Lower lobe of right lung (tissue), 2 donors: ENCODE measurements at regions not wholly inside any gene's neighbourhood (a gene's known extent, or its start where the extent isn't known, plus 50 kb on each side); places are given as distances from the start of the nearest gene placed in this dataset.
A peak's percentile ranks its signal among the peaks of the same experiment; 100 is the strongest.

Source experiments
- ATAC-seq, 2 donors: fragments of 200-7000 bp; cut with Tn5 transposase; one replicate each; pipeline ENCODE4 v1.9.1; 2020 to 2022; ENCODE audit warnings: mild to moderate bottlenecking in 2 of 2, moderate library complexity in 2 of 2
- DNase-seq: peaks from one replicate; pipeline ENCODE4 v3.0.0-alpha.2; 2020
- H3K27ac ChIP-seq: fragments of 200-600 bp; one replicate; pipeline ENCODE4 v1.8.0; 2022
- H3K27me3 ChIP-seq: fragments of 200-600 bp; one replicate; pipeline ENCODE4 v1.8.0; 2022; ENCODE audit warnings: low read depth
- H3K36me3 ChIP-seq: fragments of 200-600 bp; one replicate; pipeline ENCODE4 v1.8.0; 2022; ENCODE audit warnings: mild to moderate bottlenecking
- H3K4me1 ChIP-seq: fragments of 200-600 bp; one replicate; pipeline ENCODE4 v1.8.0; 2022
- H3K4me3 ChIP-seq: fragments of 200-600 bp; one replicate; pipeline ENCODE4 v1.8.0; 2022; ENCODE audit warnings: mild to moderate bottlenecking
- H3K9me3 ChIP-seq: fragments of 200-600 bp; one replicate; pipeline ENCODE4 v1.8.0; 2022
- CTCF ChIP-seq: fragments of 200-600 bp; IDR thresholded peaks from one replicate; pipeline ENCODE4 v1.8.0; 2022; ENCODE audit warnings: antibody characterized with exemption, mild to moderate bottlenecking
- intact Hi-C: fragments of 100-400 bp; cut with DNase I; formaldehyde crosslinking; loops from one replicate; pipeline ENCODE4 v1.11.0; 2022
- donor health status: DM: no; HTN: yes; CAD: no; lungs with severe emphysema.

DNA sequence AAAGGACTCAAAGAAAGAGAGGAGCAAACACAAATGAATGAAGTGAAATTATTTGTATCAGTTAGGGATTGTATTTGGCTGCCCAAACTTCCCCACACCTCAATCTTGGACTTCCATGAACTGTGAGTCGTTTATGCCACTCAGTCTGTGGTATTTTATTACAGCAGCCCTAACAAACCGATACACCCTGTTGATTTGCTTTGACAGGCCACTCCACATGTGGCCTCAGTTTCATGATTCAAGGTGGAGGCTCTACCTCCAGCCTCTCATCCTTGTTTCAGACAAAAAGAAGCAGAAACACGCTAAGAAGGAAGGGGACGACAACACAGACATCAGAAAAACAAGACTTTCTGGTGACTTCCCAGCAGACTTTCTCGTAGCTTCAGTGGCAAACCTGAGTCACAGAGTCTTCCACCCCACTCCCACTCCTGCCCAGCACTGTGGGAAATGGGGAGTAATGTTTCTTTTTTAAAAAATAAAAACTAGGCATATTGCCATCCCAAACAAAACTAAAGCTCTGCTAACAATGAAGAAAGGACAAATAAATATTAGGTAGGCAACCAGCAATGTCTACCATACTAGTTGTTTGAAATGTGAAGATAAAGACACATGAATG lies 52.2 kb upstream of the ABCA1 start:
- intact Hi-C loops = no loop called here

GRCh38 chr9:104981543-104982129 lies 53.7 kb upstream of the ABCA1 start:
- ATAC-seq (no peak), DNase-seq (no peak)
- no peak for TF ChIP-seq CTCF
- H3K27me3 ChIP-seq = no peaks in the 10 kb centered on the region
- no peak overlapping the region for H3K27ac ChIP-seq
- H3K9me3 ChIP-seq = no peaks in the 10 kb centered on the region
- no peak overlapping the region for H3K4me3 ChIP-seq
- no peaks in the 10 kb centered on the region for H3K36me3 ChIP-seq
- intact Hi-C loops = no loop called here
- H3K4me1 ChIP-seq = peaks cover 19% of the 10 kb centered on the region

More for the DNA sequence above, 52.2 kb upstream of the ABCA1 start:
- Histone ChIP-seq H3K4me3 (no peak overlapping the region), H3K27me3 (no peaks in the 10 kb centered on the region), H3K36me3 (no peaks in the 10 kb centered on the region), H3K27ac (no peak overlapping the region), H3K9me3 (no peaks in the 10 kb centered on the region), H3K4me1 (peaks cover 19% of the 10 kb centered on the region)
- no peak for DNase-seq
- no peak for ATAC-seq
- TF ChIP-seq CTCF = no peak

GRCh38 chr9:104982543-104982942 lies 54.6 kb upstream of the ABCA1 start:
- peak overlapping the region; percentile 13 for H3K27ac ChIP-seq
- no peaks in the 10 kb centered on the region for H3K36me3 ChIP-seq
- peaks cover 19% of the 10 kb centered on the region for H3K4me1 ChIP-seq
- ATAC-seq (peak in 1 of 2 donors; percentile 39), DNase-seq (no peak)
- no peaks in the 10 kb centered on the region for H3K27me3 ChIP-seq
- no peak for TF ChIP-seq CTCF
- no peak overlapping the region for H3K4me3 ChIP-seq
- no peaks in the 10 kb centered on the region for H3K9me3 ChIP-seq
- intact Hi-C loops = no loop called here

GRCh38 chr9:104983491-104983890 lies 55.5 kb upstream of the ABCA1 start:
- intact Hi-C loops = no loop called here
- ATAC-seq = no peak
- no peak overlapping the region for H3K27ac ChIP-seq

GRCh38 chr9:104984121-104984520 lies 56.2 kb upstream of the ABCA1 start:
- DNase-seq = no peak
- intact Hi-C loops = no loop called here
- Histone ChIP-seq H3K27me3 (no peaks in the 10 kb centered on the region), H3K36me3 (no peaks in the 10 kb centered on the region), H3K9me3 (no peaks in the 10 kb centered on the region), H3K4me3 (no peak overlapping the region), H3K4me1 (peaks cover 19% of the 10 kb centered on the region), H3K27ac (no peak overlapping the region)
- ATAC-seq = no peak
- no peak for TF ChIP-seq CTCF

More at GRCh38 chr9:104983491-104983890, 55.5 kb upstream of the ABCA1 start:
- H3K9me3 ChIP-seq = no peaks in the 10 kb centered on the region
- no peak overlapping the region for H3K4me3 ChIP-seq
- H3K36me3 ChIP-seq = no peaks in the 10 kb centered on the region
- TF ChIP-seq CTCF = no peak
- no peak for DNase-seq
- H3K4me1 ChIP-seq = peaks cover 19% of the 10 kb centered on the region
- no peaks in the 10 kb centered on the region for H3K27me3 ChIP-seq
